ENCODE measurements at regions not wholly inside any gene's neighbourhood (a gene's known extent, or its start where the extent isn't known, plus 50 kb on each side); places are given as distances from the start of the nearest gene placed in this dataset.

- no peak for TF ChIP-seq RAD21 (IDR thresholded peaks at IDR 0.05 in 1 of 2, conservative IDR thresholded peaks at IDR 0.05 in 1 of 2; ENCODE audit: low read depth in 2 of 2, low read length in 2 of 2)
These were observed 184.9 kb downstream of the TRIM36 start (continued) for GRCh38 chr5:114984796-114985195.

All from H1 (cell line).